CD4-positive, CD25-positive, alpha-beta regulatory T cell (primary cell): ENCODE measurements at regions not wholly inside any gene's neighbourhood (a gene's known extent, or its start where the extent isn't known, plus 50 kb on each side); places are given as distances from the start of the nearest gene placed in this dataset.

ENCODE experiments used
- ATAC-seq, 2 donors: fragments of 150-1000 bp; cut with Tn5 transposase; one replicate each; pipeline ENCODE4 v1.10.0; 2021; ENCODE audit warnings: low read depth in 2 of 2, moderate number of reproducible peaks in 2 of 2, moderate library complexity in 1 of 2
- DNase-seq, 3 donors: peaks; one replicate each; pipeline versions ENCODE4 v3.0.0 to v3.0.0-alpha.2; 2012 to 2022; ENCODE audit warnings: mixed read lengths in 1 of 3
- H3K27ac ChIP-seq: one replicate; pipeline ENCODE4 v1.7.0; 2013; ENCODE audit warnings: mild to moderate bottlenecking, low read length; ENCODE audit not compliant: insufficient read depth, poor library complexity, severe bottlenecking
- H3K27me3 ChIP-seq: one replicate; pipeline ENCODE4 v1.7.0; 2013; ENCODE audit warnings: low read length; ENCODE audit not compliant: control insufficient read depth, insufficient read depth
- H3K36me3 ChIP-seq: one replicate; pipeline ENCODE4 v1.7.0; 2013; ENCODE audit warnings: mild to moderate bottlenecking, low read length, moderate library complexity; ENCODE audit not compliant: control insufficient read depth, insufficient read depth
- H3K4me1 ChIP-seq: 2 replicates; pipeline ENCODE4 v1.7.0; 2013; ENCODE audit warnings: mild to moderate bottlenecking, low read length; ENCODE audit not compliant: insufficient read depth, control insufficient read depth, poor library complexity, severe bottlenecking
- H3K4me3 ChIP-seq: one replicate; pipeline ENCODE4 v1.7.0; 2013; ENCODE audit warnings: low read depth, mild to moderate bottlenecking, low read length, moderate library complexity
- H3K9me3 ChIP-seq, 2 experiments: 1 replicate in 1 of 2; 2 replicates in 1 of 2; pipeline ENCODE4 v1.7.0; 2013; ENCODE audit warnings: low read length in 2 of 2, mild to moderate bottlenecking in 1 of 2, moderate library complexity in 1 of 2; ENCODE audit not compliant: control insufficient read depth in 2 of 2
- H3K27ac Mint-ChIP-seq, 3 donors: one replicate each; pipeline ENCODE4 v1.8.0; 2020 to 2022; ENCODE audit warnings: mild to moderate bottlenecking in 3 of 3, mixed read lengths in 3 of 3, moderate library complexity in 2 of 3
- H3K27me3 Mint-ChIP-seq: one replicate; pipeline ENCODE4 v1.8.0; 2022; ENCODE audit warnings: mild to moderate bottlenecking, mixed read lengths
- H3K36me3 Mint-ChIP-seq: one replicate; pipeline ENCODE4 v1.8.0; 2020; ENCODE audit warnings: mixed read lengths
- H3K4me1 Mint-ChIP-seq, 4 donors: one replicate each; pipeline ENCODE4 v1.8.0; 2020 to 2022; ENCODE audit warnings: mixed read lengths in 4 of 4, mild to moderate bottlenecking in 1 of 4
- H3K4me3 Mint-ChIP-seq, 4 donors: one replicate each; pipeline ENCODE4 v1.8.0; 2020 to 2022; ENCODE audit warnings: mild to moderate bottlenecking in 4 of 4, mixed read lengths in 4 of 4, moderate library complexity in 3 of 4
- H3K9me3 Mint-ChIP-seq, 7 donors: one replicate each; pipeline ENCODE4 v1.8.0; 2020 to 2022; ENCODE audit warnings: mixed read lengths in 7 of 7, mild to moderate bottlenecking in 3 of 7, moderate library complexity in 2 of 7

DNA sequence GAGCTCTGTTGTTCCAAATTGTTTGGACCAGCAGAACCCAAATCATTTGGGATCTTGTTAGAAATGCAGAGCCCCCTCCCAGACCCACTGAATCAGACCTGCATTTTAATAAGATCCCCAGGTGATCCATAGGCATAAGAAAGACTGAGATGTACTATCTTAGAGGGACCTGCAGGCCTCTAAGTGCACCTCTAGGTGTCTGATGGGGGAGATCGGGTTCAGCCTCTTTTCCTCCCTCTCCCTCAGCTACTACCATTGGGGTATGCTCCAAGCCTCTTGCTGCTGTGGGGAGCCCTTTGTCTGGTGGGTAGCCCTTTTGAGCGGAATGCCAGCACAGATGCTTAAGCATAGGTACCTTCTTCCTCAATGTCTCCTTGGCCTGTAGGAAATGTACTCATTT is 63.8 kb upstream of the RPS6KA3 start:
- Histone ChIP-seq H3K27ac (no peak overlapping the region), H3K27me3 (no peaks in the 10 kb centered on the region), H3K4me3 (no peak overlapping the region), H3K4me1 (no peaks in the 10 kb centered on the region), H3K9me3 (no peaks in the 10 kb centered on the region), H3K36me3 (no peaks in the 10 kb centered on the region)
- Mint-ChIP-seq H3K36me3 (no peaks in the 10 kb centered on the region), H3K27me3 (no peaks in the 10 kb centered on the region), H3K9me3 (peaks cover 0 to 3% (median 0%) of the 10 kb centered on the region in 7 donors), H3K4me3 (no peak overlapping the region), H3K27ac (no peak overlapping the region), H3K4me1 (no peaks in the 10 kb centered on the region)
- DNase-seq (no peak), ATAC-seq (no peak)

GRCh38 chrX:20329435-20329834 is 62.7 kb upstream of the RPS6KA3 start:
- Histone ChIP-seq H3K36me3 (no peaks in the 10 kb centered on the region), H3K27ac (no peak overlapping the region), H3K4me3 (no peak overlapping the region), H3K9me3 (no peaks in the 10 kb centered on the region), H3K4me1 (no peaks in the 10 kb centered on the region), H3K27me3 (no peaks in the 10 kb centered on the region)
- peak overlapping the region in 1 of 3 donors; percentile 56 for H3K27ac Mint-ChIP-seq
- no peak for DNase-seq
- H3K9me3 Mint-ChIP-seq, result no peaks in the 10 kb centered on the region
- ATAC-seq, result no peak
- no peaks in the 10 kb centered on the region for H3K36me3 Mint-ChIP-seq
- H3K27me3 Mint-ChIP-seq, result no peaks in the 10 kb centered on the region
- no peak overlapping the region for H3K4me3 Mint-ChIP-seq
- no peaks in the 10 kb centered on the region for H3K4me1 Mint-ChIP-seq

DNA sequence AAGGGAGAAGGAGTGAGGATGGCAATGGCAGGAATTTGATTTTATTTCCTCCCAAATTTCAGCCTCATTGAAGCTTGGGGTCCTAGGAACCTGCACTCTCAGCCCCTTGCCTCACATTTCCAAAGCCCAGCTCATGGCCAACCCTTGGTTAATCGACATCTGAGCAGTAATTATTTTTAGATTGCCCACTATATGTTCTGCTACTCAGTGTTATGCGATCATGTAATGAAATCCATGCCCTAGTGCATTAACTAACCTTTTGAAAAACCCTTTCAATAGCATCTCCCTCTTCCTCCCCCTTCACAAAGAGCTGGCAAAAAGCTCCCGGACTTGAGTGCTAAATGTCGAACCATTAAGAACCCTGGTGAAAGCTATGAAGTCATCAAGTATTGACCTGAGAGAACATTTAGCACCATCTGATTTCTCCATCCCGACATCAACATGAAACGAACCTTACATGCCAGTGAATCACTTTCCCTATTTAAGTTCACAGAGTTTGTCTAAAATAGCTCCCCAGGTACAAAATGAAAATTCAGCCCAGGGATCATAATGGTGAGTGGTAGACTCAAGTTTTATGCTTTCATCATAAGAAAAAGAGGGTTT is 59.2 kb upstream of the RPS6KA3 start:
- no peak for ATAC-seq

DNA sequence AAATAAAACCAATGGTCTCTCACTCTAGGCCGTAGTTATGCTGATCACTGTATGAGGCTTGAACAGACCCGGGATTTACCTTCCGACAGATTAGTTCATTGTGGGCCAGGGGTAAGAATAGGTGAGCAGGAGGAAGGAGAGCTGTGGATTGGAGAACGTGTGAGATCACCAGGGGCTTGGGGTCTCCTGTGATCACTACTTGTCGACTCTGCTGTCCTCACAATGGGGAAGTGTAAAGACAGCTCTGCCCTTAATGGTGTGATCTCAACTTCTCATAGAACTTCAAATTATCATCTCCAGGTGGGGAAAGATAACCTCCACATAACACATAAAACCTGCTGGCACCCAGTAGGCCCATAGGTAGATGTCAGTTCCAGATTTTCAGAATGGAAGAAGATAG is 56.2 kb upstream of the RPS6KA3 start:
- Histone ChIP-seq H3K4me3 (no peak overlapping the region), H3K9me3 (no peaks in the 10 kb centered on the region), H3K27ac (no peak overlapping the region), H3K4me1 (peaks cover 3% of the 10 kb centered on the region), H3K36me3 (no peaks in the 10 kb centered on the region), H3K27me3 (no peaks in the 10 kb centered on the region)
- peaks cover 0 to 15% (median 9%) of the 10 kb centered on the region in 4 donors for H3K4me1 Mint-ChIP-seq
- H3K27me3 Mint-ChIP-seq, result no peaks in the 10 kb centered on the region
- H3K9me3 Mint-ChIP-seq, result peaks cover 0 to 1% (median 0%) of the 10 kb centered on the region in 7 donors
- H3K4me3 Mint-ChIP-seq, result no peak overlapping the region
- no peak overlapping the region for H3K27ac Mint-ChIP-seq
- H3K36me3 Mint-ChIP-seq, result no peaks in the 10 kb centered on the region
- ATAC-seq, result no peak
- DNase-seq, result no peak

More for the DNA sequence above, 59.2 kb upstream of the RPS6KA3 start:
- Histone ChIP-seq H3K27ac (no peak overlapping the region), H3K4me1 (peaks cover under 1% of the 10 kb centered on the region), H3K36me3 (no peaks in the 10 kb centered on the region), H3K9me3 (no peaks in the 10 kb centered on the region), H3K4me3 (no peak overlapping the region), H3K27me3 (no peaks in the 10 kb centered on the region)
- H3K4me1 Mint-ChIP-seq, result peaks cover 0 to 8% (median 3%) of the 10 kb centered on the region in 4 donors
- H3K4me3 Mint-ChIP-seq, result no peak overlapping the region
- no peak overlapping the region for H3K27ac Mint-ChIP-seq
- DNase-seq, result no peak
- no peaks in the 10 kb centered on the region for H3K36me3 Mint-ChIP-seq
- H3K9me3 Mint-ChIP-seq, result peaks cover 0 to 1% (median 0%) of the 10 kb centered on the region in 7 donors
- H3K27me3 Mint-ChIP-seq, result no peaks in the 10 kb centered on the region

DNA sequence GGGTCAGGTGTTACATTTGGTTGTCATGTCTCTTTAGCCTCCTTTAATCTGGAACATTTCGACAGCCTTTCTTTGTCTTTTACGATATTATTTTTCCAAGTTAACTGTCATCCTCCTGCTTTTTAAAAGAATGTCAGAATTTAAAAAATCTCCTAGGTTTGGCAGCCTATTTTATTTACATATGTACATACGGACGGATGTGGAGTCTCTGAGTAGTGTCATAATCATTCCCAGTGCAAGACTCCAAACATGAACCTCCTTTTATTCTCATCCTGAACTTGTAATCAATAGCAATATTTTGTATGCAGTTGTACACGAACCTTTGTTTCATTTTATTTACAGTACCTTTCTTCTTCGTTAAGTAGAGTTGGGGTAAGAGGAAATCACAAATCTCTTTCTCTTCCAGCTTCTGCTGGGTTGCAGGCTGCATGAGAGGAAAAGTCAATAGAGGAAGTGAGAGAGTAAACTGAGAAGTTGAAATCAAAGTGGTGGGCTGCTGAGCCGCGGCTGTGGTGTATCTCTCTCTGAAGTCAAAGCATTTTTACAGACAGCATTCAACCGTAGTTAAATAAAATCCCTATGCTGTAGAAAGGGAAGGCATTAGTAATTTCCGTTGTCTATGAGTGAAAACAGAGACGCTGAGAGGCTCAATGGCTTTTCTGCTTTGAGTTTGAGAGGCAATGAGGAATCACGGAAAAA is 53.9 kb upstream of the RPS6KA3 start:
- Mint-ChIP-seq H3K4me1 (peaks cover 0 to 15% (median 9%) of the 10 kb centered on the region in 4 donors), H3K27ac (peak overlapping the region in 1 of 3 donors; percentile 28), H3K27me3 (peaks cover 4% of the 10 kb centered on the region), H3K9me3 (peaks cover 0 to 1% (median 0%) of the 10 kb centered on the region in 7 donors), H3K4me3 (peak overlapping the region in 3 of 4 donors; percentile 39 to 52 (median 42)), H3K36me3 (no peaks in the 10 kb centered on the region)
- ATAC-seq (peak in 1 of 2 donors; percentile 47), DNase-seq (no peak)
- Histone ChIP-seq H3K9me3 (no peaks in the 10 kb centered on the region), H3K4me3 (peak overlapping the region; percentile 19), H3K27me3 (no peaks in the 10 kb centered on the region), H3K27ac (no peak overlapping the region), H3K36me3 (no peaks in the 10 kb centered on the region), H3K4me1 (peaks cover 3% of the 10 kb centered on the region)

GRCh38 chrX:20319054-20319453 is 52.3 kb upstream of the RPS6KA3 start:
- ATAC-seq, result no peak
- peaks cover 0 to 19% (median 9%) of the 10 kb centered on the region in 4 donors for H3K4me1 Mint-ChIP-seq
- Histone ChIP-seq H3K27ac (no peak overlapping the region), H3K9me3 (no peaks in the 10 kb centered on the region), H3K4me1 (peaks cover 3% of the 10 kb centered on the region), H3K4me3 (no peak overlapping the region), H3K27me3 (no peaks in the 10 kb centered on the region), H3K36me3 (no peaks in the 10 kb centered on the region)
- H3K27me3 Mint-ChIP-seq, result peaks cover 4% of the 10 kb centered on the region
- no peak overlapping the region for H3K4me3 Mint-ChIP-seq
- no peaks in the 10 kb centered on the region for H3K36me3 Mint-ChIP-seq
- no peak for DNase-seq
- H3K9me3 Mint-ChIP-seq, result peaks cover 0 to 1% (median 0%) of the 10 kb centered on the region in 7 donors
- H3K27ac Mint-ChIP-seq, result peak overlapping the region in 2 of 3 donors; percentile 2 to 5

DNA sequence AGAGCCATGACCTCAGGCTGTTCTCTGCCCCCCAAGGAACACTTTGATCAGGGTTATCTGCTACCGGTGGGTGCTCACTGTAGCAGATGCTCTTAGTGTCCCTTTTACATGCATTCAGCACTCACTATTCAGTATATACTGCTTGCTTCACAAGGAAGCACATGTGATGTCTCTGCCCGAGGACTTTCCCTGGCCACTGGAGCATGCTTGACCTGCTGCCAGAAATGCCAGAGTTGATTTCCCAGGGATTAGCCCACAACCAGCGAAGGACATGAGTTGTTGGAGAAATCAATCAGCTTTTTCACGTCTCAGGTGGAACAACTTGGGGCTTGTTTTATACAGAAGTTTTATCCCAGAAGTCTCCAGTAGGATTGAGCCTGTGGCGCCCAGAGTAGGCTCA is 51.2 kb upstream of the RPS6KA3 start:
- peaks cover 4% of the 10 kb centered on the region for H3K27me3 Mint-ChIP-seq
- DNase-seq, result no peak
- Histone ChIP-seq H3K36me3 (no peaks in the 10 kb centered on the region), H3K4me1 (peaks cover 3% of the 10 kb centered on the region), H3K9me3 (no peaks in the 10 kb centered on the region), H3K27me3 (no peaks in the 10 kb centered on the region), H3K4me3 (no peak overlapping the region), H3K27ac (no peak overlapping the region)
- no peaks in the 10 kb centered on the region for H3K36me3 Mint-ChIP-seq
- peaks cover 0 to 19% (median 10%) of the 10 kb centered on the region in 4 donors for H3K4me1 Mint-ChIP-seq
- no peak overlapping the region for H3K4me3 Mint-ChIP-seq
- H3K27ac Mint-ChIP-seq, result no peak overlapping the region
- no peak for ATAC-seq
- H3K9me3 Mint-ChIP-seq, result no peaks in the 10 kb centered on the region
